NCI-H748 treated with DMSO at 0.1 percent for 48 hours (cell line): ENCODE measurements at regions not wholly inside any gene's neighbourhood (a gene's known extent, or its start where the extent isn't known, plus 50 kb on each side); places are given as distances from the start of the nearest gene placed in this dataset.
"Not testable (repeated sequence)": the region's sequence is repeated elsewhere in the genome, so short reads cannot be mapped to it uniquely, and the experiment has no call there.

ENCODE experiments used
- DNase-seq: peaks from one replicate; lab custom pipeline; 2025; lab: John Stamatoyannopoulos, UW

DNA sequence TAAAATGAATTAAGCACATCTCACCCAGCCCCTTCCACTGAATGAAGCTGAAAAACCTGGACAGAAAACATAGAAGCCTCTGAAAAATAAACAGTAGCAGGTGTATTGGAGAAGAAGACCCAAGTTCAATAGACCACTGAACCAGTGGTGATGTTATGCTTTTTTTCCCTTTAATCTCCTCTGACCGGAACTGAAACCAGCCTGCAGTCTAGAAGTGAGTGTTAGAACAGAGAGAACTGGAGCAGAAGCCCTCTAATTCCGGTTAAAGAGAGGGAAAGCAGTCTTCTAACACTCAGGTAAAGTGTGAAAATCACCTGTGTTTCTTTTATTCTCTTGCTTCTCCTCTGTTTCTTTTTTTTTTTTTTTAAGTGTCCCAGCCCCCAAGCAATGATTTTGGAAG, 83.5 kb upstream of the CCL21 start:
- no peak for DNase-seq

DNA sequence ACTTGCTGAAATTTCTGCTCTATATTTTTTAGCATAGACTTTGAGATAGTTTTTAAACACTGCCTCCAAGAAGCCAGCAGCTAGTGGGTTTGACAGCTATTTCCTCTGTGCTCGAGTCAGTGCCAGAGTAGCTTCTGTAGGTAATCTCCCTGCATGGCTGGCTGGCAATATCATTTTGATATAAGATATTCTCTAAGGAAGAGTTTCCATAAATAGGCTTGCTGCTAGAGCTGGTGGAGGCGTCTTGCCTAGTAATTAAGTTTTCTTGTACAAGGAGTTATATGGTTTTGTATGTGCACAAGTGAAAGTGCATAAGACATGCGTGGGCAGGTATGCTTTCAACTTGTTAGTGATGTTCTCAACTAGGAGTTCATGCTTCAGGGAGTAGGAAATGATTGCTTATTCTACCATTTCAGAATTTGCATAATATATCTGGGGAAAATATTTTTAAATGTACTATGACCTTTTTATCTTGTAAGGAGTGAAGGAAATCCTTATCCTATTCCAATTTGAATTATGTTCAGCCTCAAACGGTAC, 74.1 kb upstream of the CCL21 start:
- no peak for DNase-seq

DNA sequence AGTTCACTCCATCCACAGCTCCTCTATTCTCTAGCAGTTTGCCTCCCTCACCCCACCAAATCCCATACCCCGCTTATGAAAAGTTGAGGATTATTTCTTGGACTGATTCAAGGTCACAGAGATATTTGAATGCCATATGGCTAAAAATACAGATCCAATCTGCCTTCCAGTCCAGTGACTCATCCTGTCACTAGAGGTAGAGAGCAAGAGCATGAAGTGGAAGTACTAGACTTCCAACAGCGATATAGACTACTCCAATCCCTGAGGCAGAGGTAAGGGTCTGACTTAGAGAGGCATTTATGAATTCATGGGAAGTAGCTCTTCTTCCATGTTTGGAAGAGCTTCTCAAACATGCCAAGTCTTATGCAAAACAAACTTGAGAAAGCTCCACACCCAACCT, 72.4 kb upstream of the CCL21 start:
- DNase-seq = no peak

DNA sequence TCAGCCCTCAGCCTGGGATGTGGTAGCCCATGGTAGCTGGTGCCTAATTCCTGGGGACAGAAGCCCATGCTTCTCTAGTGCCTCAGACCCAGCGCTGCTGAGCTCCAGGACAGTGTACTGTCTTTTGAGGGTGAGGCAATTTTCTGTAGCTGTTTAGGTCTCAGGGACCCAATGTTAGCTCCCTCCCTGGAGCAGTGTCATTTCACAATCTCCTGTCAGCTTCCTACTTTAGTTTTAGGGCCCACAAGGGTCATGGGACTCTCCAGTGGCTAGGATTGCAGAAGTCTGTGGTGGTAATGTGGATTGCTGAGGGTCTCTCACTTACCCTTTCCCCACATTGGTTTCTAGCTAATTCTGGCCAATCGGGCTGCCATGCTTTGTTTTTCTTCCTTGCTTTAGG, 67.7 kb upstream of the CCL21 start:
- DNase-seq = no peak

DNA sequence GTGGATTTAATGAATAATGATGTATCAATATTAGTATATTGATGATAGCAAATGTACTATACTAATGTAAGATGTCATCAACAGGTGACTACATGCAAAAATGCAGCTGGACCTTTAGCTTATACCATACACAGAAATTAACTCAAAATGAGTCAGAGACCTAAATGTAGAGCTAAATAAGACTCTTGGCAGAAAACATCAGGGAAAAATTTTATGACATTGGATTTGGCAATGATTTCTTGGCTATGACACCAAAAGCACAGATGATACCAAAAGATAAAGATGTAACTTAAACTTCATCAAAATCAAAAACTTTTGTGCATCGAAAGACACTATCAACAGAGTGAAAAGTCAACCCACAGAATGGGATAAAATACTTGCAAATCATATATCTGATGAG, 64.0 kb upstream of the CCL21 start:
- no peak for DNase-seq

DNA sequence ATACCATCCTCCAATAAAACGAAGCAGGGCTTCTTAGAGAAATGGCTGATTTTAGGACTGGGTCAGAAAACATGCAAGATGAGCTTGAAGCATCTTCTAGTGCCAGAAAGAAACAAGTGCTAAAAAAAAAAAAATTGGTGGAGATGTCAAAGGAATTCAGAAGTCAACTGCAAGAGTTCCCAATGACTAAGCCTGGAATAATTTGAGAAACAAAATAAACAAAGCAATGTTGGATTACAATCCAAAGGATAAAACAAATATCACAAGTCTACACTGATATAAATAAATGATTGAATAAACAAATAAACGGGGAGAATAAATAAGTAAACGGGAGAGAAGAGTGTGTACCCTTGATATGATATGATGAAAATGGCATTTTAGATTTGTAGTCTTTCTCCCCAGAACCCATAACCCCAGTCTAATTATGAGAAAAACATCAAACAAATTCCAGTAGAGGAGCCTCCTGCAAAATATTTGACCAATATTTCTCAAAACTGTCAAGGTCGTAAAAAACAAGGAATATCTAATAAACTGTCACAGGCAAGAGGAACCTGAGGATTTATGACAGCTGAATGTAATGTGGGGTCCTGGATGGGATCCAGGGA, 63.5 kb upstream of the CCL21 start:
- DNase-seq = no peak

DNA sequence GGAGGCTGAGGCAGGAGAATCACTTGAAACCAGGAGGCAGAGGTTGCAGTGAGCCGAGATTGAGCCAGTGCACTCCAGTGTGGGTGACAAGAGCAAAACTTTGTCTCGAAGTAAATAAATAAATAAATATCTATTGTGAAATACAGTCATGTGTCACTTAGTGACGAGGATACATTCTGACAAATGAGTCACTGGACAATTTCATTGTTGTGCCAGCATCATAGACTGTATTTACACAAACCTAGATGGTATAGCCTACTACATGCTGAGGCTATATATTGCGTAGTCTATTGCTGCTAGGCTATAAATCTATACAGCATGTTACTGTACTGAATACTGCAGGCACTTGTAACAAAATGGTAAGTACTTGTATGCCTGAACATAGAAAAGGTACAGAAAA, 61.1 kb upstream of the CCL21 start:
- no peak for DNase-seq

DNA sequence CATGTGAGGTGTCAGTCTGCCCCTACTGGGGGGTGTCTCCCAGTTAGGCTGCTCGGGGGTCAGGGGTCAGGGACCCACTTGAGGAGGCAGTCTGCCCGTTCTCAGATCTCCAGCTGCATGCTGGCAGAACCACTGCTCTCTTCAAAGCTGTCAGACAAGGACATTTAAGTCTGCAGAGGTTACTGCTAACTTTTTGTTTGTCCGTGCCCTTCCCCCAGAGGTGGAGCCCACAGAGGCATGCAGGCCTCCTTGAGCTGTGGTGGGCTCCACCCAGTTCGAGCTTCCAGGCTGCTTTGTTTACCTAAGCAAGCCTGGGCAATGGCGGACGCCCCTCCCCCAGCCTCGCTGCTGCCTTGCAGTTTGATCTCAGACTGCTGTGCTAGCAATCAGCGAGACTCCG, 57.2 kb upstream of the CCL21 start:
- not testable (repeated sequence) for DNase-seq

DNA sequence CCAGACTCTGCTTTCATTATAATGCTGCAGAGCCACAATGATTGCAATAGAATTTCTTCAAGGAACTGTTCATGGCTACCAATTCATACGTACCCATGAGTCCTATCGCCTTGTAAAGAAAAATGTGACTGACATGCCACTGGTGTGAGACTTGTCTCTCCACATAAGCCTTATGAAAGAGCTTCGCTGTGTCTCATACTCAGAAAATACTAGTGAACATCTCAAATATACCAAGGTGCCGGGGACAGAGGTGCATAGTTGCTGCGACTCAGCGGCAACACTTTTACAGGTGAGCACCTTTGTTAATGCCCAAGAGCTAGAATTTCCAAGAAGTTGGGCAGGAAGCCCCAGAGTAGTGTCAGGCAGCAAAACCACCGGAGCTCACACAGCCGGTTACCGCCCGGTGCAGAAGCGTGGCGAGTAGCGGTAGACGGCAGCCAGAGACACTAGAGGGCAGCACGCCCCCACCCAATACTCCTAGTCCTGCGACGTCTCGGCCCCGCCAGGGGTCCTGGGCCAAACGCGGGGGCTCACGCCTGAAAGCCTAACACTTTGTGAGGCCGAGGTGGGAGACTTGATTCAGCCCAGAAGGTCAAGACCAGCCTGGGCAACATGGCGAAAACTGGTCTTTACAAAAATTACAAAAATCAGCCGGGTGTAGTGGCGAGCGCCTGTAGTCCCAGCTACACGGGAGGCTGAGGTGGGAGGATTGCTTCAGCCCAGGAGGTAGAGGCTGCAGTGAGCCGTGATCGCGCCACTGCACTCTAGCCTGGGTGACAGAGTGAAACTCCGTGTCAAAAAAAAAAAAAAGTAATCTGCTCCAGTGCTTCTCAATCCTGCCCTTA, 50.5 kb upstream of the CCL21 start:
- peak; percentile 30 for DNase-seq
